GM23338 (cell line): ENCODE measurements at regions not wholly inside any gene's neighbourhood (a gene's known extent, or its start where the extent isn't known, plus 50 kb on each side); places are given as distances from the start of the nearest gene placed in this dataset.

Source experiments
- CREB1 ChIP-seq: fragments of 250-450 bp; sonication (Bioruptor Pico); IDR thresholded peaks from 2 replicates; pipeline ENCODE4 v1.5.0; 2020; ENCODE audit warnings: low read depth, mild to moderate bottlenecking, moderate library complexity
- CTCF ChIP-seq, 2 experiments: fragments of 200-600 bp in 1 of 2; sonication (generic) in 1 of 2; conservative IDR thresholded peaks; 2 replicates each; pipeline versions ENCODE4 v1.5.1 to v1.6.1; 2016 to 2017; ENCODE audit warnings: antibody characterized with exemption in 2 of 2, low read depth in 2 of 2, mild to moderate bottlenecking in 2 of 2, moderate library complexity in 1 of 2
- ETS1 ChIP-seq: IDR thresholded peaks from 2 replicates; pipeline ENCODE4 v1.6.1; 2016; ENCODE audit warnings: antibody characterized with exemption
- EZH2 ChIP-seq: fragments of 200-600 bp; sonication (generic); IDR thresholded peaks from one replicate; pipeline ENCODE4 v1.8.0; 2017; ENCODE audit warnings: antibody characterized with exemption, mild to moderate bottlenecking, low read depth; ENCODE audit not compliant: unreplicated experiment
- EZH2phosphoT487 ChIP-seq: fragments of 200-600 bp; sonication (generic); IDR thresholded peaks from one replicate; pipeline ENCODE4 v1.8.1; 2018; ENCODE audit warnings: antibody characterized with exemption; ENCODE audit not compliant: unreplicated experiment
- JUNB ChIP-seq: IDR thresholded peaks from one replicate; pipeline ENCODE4 v1.6.1; 2016; ENCODE audit warnings: antibody characterized with exemption; ENCODE audit not compliant: unreplicated experiment
- NANOG ChIP-seq: IDR thresholded peaks from 2 replicates; pipeline ENCODE4 v1.6.1; 2016; ENCODE audit warnings: antibody characterized with exemption, borderline replicate concordance
- POLR2AphosphoS5 ChIP-seq: IDR thresholded peaks from 2 replicates; pipeline ENCODE4 v1.6.1; 2016; ENCODE audit warnings: antibody characterized with exemption, low read depth
- ZNF114 ChIP-seq: fragments of 250-450 bp; sonication (Bioruptor Pico); IDR thresholded peaks from 2 replicates; pipeline ENCODE4 v1.5.0; 2020; ENCODE audit warnings: mild to moderate bottlenecking, moderate library complexity
- TF ChIP-seq, protein P1 (sequence below): IDR thresholded peaks from one replicate; pipeline ENCODE4 v1.6.1; 2018; ENCODE audit warnings: antibody characterized with exemption; ENCODE audit not compliant: unreplicated experiment

- TF ChIP-seq CTCF (conservative IDR thresholded peaks at IDR 0.05; ENCODE audit: low read depth in 2 of 2) (no peak), EZH2 (no peak), POLR2AphosphoS5 (no peak), EZH2phosphoT487 (no peak), JUNB (no peak), CREB1 (CRISPR knock-in tag) (no peak), ZNF114 (CRISPR knock-in tag) (no peak), NANOG (no peak), ETS1 (no peak)
- TF ChIP-seq, protein P1, sequence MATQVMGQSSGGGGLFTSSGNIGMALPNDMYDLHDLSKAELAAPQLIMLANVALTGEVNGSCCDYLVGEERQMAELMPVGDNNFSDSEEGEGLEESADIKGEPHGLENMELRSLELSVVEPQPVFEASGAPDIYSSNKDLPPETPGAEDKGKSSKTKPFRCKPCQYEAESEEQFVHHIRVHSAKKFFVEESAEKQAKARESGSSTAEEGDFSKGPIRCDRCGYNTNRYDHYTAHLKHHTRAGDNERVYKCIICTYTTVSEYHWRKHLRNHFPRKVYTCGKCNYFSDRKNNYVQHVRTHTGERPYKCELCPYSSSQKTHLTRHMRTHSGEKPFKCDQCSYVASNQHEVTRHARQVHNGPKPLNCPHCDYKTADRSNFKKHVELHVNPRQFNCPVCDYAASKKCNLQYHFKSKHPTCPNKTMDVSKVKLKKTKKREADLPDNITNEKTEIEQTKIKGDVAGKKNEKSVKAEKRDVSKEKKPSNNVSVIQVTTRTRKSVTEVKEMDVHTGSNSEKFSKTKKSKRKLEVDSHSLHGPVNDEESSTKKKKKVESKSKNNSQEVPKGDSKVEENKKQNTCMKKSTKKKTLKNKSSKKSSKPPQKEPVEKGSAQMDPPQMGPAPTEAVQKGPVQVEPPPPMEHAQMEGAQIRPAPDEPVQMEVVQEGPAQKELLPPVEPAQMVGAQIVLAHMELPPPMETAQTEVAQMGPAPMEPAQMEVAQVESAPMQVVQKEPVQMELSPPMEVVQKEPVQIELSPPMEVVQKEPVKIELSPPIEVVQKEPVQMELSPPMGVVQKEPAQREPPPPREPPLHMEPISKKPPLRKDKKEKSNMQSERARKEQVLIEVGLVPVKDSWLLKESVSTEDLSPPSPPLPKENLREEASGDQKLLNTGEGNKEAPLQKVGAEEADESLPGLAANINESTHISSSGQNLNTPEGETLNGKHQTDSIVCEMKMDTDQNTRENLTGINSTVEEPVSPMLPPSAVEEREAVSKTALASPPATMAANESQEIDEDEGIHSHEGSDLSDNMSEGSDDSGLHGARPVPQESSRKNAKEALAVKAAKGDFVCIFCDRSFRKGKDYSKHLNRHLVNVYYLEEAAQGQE: no peak
Observed at GRCh38 chr1:239040523-239040922, 345.8 kb upstream of the CHRM3 start.
